ENCODE measurements at regions not wholly inside any gene's neighbourhood (a gene's known extent, or its start where the extent isn't known, plus 50 kb on each side); places are given as distances from the start of the nearest gene placed in this dataset.
"Not testable (repeated sequence)": the region's sequence is repeated elsewhere in the genome, so short reads cannot be mapped to it uniquely, and the experiment has no call there.

GRCh38 chr10:21421016-21421415, 104.5 kb downstream of the SKIDA1 start:
- no peak for DNase-seq
- POLR2A ChIA-PET, result no interaction called here
- Mint-ChIP-seq H3K27ac (no peak overlapping the region), H3K4me3 (no peak overlapping the region), H3K9me3 (no peaks in the 10 kb centered on the region), H3K27me3 (peaks cover 5 to 10% of the 10 kb centered on the region in 2 donors), H3K36me3 (no peaks in the 10 kb centered on the region), H3K4me1 (no peaks in the 10 kb centered on the region)
- Histone ChIP-seq H3K27ac (ENCODE audit: low read depth, low read length) (no peak overlapping the region), H3K4me3 (ENCODE audit: low read length) (no peak overlapping the region), H3K4me1 (ENCODE audit: insufficient read depth, low read length) (no peaks in the 10 kb centered on the region), H3K9me3 (ENCODE audit: low read length) (no peaks in the 10 kb centered on the region), H3K27me3 (ENCODE audit: insufficient read depth, low read length, poor library complexity, severe bottlenecking) (no peaks in the 10 kb centered on the region), H3K36me3 (ENCODE audit: insufficient read depth, low read length) (no peaks in the 10 kb centered on the region)
- CTCF ChIA-PET, result no interaction called here

- H3K27me3 Mint-ChIP-seq, result peaks cover 3 to 14% of the 10 kb centered on the region in 2 donors
- H3K4me1 ChIP-seq (ENCODE audit: insufficient read depth, low read length); H3K4me3 ChIP-seq (ENCODE audit: low read length); CTCF ChIA-PET; H3K36me3 ChIP-seq (ENCODE audit: insufficient read depth, low read length); H3K9me3 Mint-ChIP-seq; H3K4me1 Mint-ChIP-seq; POLR2A ChIA-PET; H3K4me3 Mint-ChIP-seq; H3K27ac ChIP-seq (ENCODE audit: low read depth, low read length); DNase-seq; H3K9me3 ChIP-seq (ENCODE audit: low read length); H3K36me3 Mint-ChIP-seq; H3K27ac Mint-ChIP-seq; H3K27me3 ChIP-seq (ENCODE audit: insufficient read depth, low read length, poor library complexity, severe bottlenecking): not testable (repeated sequence)
Measured at GRCh38 chr10:21418981-21419576, 106.4 kb downstream of the SKIDA1 start.

GRCh38 chr10:21417172-21417712, 108.2 kb downstream of the SKIDA1 start:
- Mint-ChIP-seq H3K27me3 (peaks cover 3 to 28% of the 10 kb centered on the region in 2 donors), H3K4me3 (no peak overlapping the region), H3K36me3 (no peaks in the 10 kb centered on the region), H3K4me1 (no peaks in the 10 kb centered on the region), H3K27ac (no peak overlapping the region), H3K9me3 (no peaks in the 10 kb centered on the region)
- DNase-seq, result no peak
- Histone ChIP-seq H3K27ac (ENCODE audit: low read depth, low read length) (no peak overlapping the region), H3K36me3 (ENCODE audit: insufficient read depth, low read length) (no peaks in the 10 kb centered on the region), H3K4me3 (ENCODE audit: low read length) (no peak overlapping the region), H3K27me3 (ENCODE audit: insufficient read depth, low read length, poor library complexity, severe bottlenecking) (no peaks in the 10 kb centered on the region), H3K4me1 (ENCODE audit: insufficient read depth, low read length) (no peaks in the 10 kb centered on the region), H3K9me3 (ENCODE audit: low read length) (no peaks in the 10 kb centered on the region)
- ChIA-PET CTCF (no interaction called here), POLR2A (no interaction called here)

- Mint-ChIP-seq H3K36me3 (no peaks in the 10 kb centered on the region), H3K4me3 (no peak overlapping the region), H3K27me3 (peaks cover 3 to 36% of the 10 kb centered on the region in 2 donors), H3K27ac (no peak overlapping the region), H3K9me3 (no peaks in the 10 kb centered on the region), H3K4me1 (no peaks in the 10 kb centered on the region)
- Histone ChIP-seq H3K4me1 (ENCODE audit: insufficient read depth, low read length) (no peaks in the 10 kb centered on the region), H3K9me3 (ENCODE audit: low read length) (no peaks in the 10 kb centered on the region), H3K27ac (ENCODE audit: low read depth, low read length) (no peak overlapping the region), H3K4me3 (ENCODE audit: low read length) (no peak overlapping the region), H3K27me3 (ENCODE audit: insufficient read depth, low read length, poor library complexity, severe bottlenecking) (no peaks in the 10 kb centered on the region), H3K36me3 (ENCODE audit: insufficient read depth, low read length) (no peaks in the 10 kb centered on the region)
- ChIA-PET CTCF (no interaction called here), POLR2A (no interaction called here)
- DNase-seq, result no peak
Measured at GRCh38 chr10:21413680-21414079, 111.8 kb downstream of the SKIDA1 start.

GRCh38 chr10:21413268-21413667, 112.2 kb downstream of the SKIDA1 start:
- no peaks in the 10 kb centered on the region for H3K36me3 Mint-ChIP-seq
- ChIA-PET CTCF (no interaction called here), POLR2A (no interaction called here)
- peaks cover under 1 to 36% of the 10 kb centered on the region in 2 donors for H3K27me3 Mint-ChIP-seq
- peak overlapping the region in 1 of 8 donors; percentile 75 for H3K27ac Mint-ChIP-seq
- DNase-seq, result no peak
- H3K27me3 ChIP-seq (ENCODE audit: insufficient read depth, low read length, poor library complexity, severe bottlenecking), result no peaks in the 10 kb centered on the region
- no peak overlapping the region for H3K4me3 ChIP-seq (ENCODE audit: low read length)
- no peaks in the 10 kb centered on the region for H3K4me1 ChIP-seq (ENCODE audit: insufficient read depth, low read length)
- H3K27ac ChIP-seq (ENCODE audit: low read depth, low read length), result no peak overlapping the region
- H3K4me3 Mint-ChIP-seq, result no peak overlapping the region
- no peaks in the 10 kb centered on the region for H3K4me1 Mint-ChIP-seq
- H3K36me3 ChIP-seq (ENCODE audit: insufficient read depth, low read length), result no peaks in the 10 kb centered on the region
- H3K9me3 Mint-ChIP-seq, result no peaks in the 10 kb centered on the region
- no peaks in the 10 kb centered on the region for H3K9me3 ChIP-seq (ENCODE audit: low read length)

- POLR2A ChIA-PET, result no interaction called here
- Histone ChIP-seq H3K36me3 (ENCODE audit: insufficient read depth, low read length) (no peaks in the 10 kb centered on the region), H3K27me3 (ENCODE audit: insufficient read depth, low read length, poor library complexity, severe bottlenecking) (no peaks in the 10 kb centered on the region), H3K4me1 (ENCODE audit: insufficient read depth, low read length) (no peaks in the 10 kb centered on the region), H3K4me3 (ENCODE audit: low read length) (peak overlapping the region; percentile 5), H3K27ac (ENCODE audit: low read depth, low read length) (no peak overlapping the region), H3K9me3 (ENCODE audit: low read length) (no peaks in the 10 kb centered on the region)
- H3K27me3 Mint-ChIP-seq, result peaks cover 3 to 10% of the 10 kb centered on the region in 2 donors
- peak overlapping the region in 6 of 8 donors; percentile 0 to 94 (median 26) for H3K27ac Mint-ChIP-seq
- H3K4me3 Mint-ChIP-seq, result peak overlapping the region in 6 of 7 donors; percentile 12 to 64 (median 44)
- H3K9me3 Mint-ChIP-seq, result no peaks in the 10 kb centered on the region
- DNase-seq, result no peak
- H3K4me1 Mint-ChIP-seq, result peaks cover 15 to 17% (median 15%) of the 10 kb centered on the region in 3 donors
- CTCF ChIA-PET, result no interaction called here
- H3K36me3 Mint-ChIP-seq, result no peaks in the 10 kb centered on the region
Measured at GRCh38 chr10:21406595-21407193, 118.8 kb downstream of the SKIDA1 start.

- Mint-ChIP-seq H3K36me3 (no peaks in the 10 kb centered on the region), H3K4me3 (no peak overlapping the region), H3K27me3 (peaks cover 3 to 10% of the 10 kb centered on the region in 2 donors), H3K27ac (peak overlapping the region in 2 of 8 donors; percentile 4 to 13), H3K4me1 (peaks cover 15 to 17% (median 15%) of the 10 kb centered on the region in 3 donors), H3K9me3 (no peaks in the 10 kb centered on the region)
- no peak for DNase-seq
- no peaks in the 10 kb centered on the region for H3K36me3 ChIP-seq (ENCODE audit: insufficient read depth, low read length)
- H3K27me3 ChIP-seq (ENCODE audit: insufficient read depth, low read length, poor library complexity, severe bottlenecking), result no peaks in the 10 kb centered on the region
- POLR2A ChIA-PET, result no interaction called here
- H3K9me3 ChIP-seq (ENCODE audit: low read length), result no peaks in the 10 kb centered on the region
- no peak overlapping the region for H3K27ac ChIP-seq (ENCODE audit: low read depth, low read length)
- no peaks in the 10 kb centered on the region for H3K4me1 ChIP-seq (ENCODE audit: insufficient read depth, low read length)
- CTCF ChIA-PET, result no interaction called here
- H3K4me3 ChIP-seq (ENCODE audit: low read length), result no peak overlapping the region
Measured at GRCh38 chr10:21405981-21406380, 119.5 kb downstream of the SKIDA1 start.

GRCh38 chr10:21403256-21404015, 122.0 kb downstream of the SKIDA1 start:
- no peaks in the 10 kb centered on the region for H3K36me3 ChIP-seq (ENCODE audit: insufficient read depth, low read length)
- H3K4me3 Mint-ChIP-seq, result no peak overlapping the region
- CTCF ChIA-PET, result no interaction called here
- no peaks in the 10 kb centered on the region for H3K27me3 ChIP-seq (ENCODE audit: insufficient read depth, low read length, poor library complexity, severe bottlenecking)
- H3K36me3 Mint-ChIP-seq, result no peaks in the 10 kb centered on the region
- POLR2A ChIA-PET, result no interaction called here
- H3K4me3 ChIP-seq (ENCODE audit: low read length), result no peak overlapping the region
- no peaks in the 10 kb centered on the region for H3K9me3 Mint-ChIP-seq
- no peak overlapping the region for H3K27ac ChIP-seq (ENCODE audit: low read depth, low read length)
- no peak overlapping the region for H3K27ac Mint-ChIP-seq
- H3K4me1 Mint-ChIP-seq, result peaks cover 15 to 17% (median 15%) of the 10 kb centered on the region in 3 donors
- no peaks in the 10 kb centered on the region for H3K9me3 ChIP-seq (ENCODE audit: low read length)
- no peak for DNase-seq
- peaks cover 0 to 5% of the 10 kb centered on the region in 2 donors for H3K27me3 Mint-ChIP-seq
- H3K4me1 ChIP-seq (ENCODE audit: insufficient read depth, low read length), result no peaks in the 10 kb centered on the region

Measured in CD8-positive, alpha-beta memory T cell (primary cell).